GM19372 (cell line): ENCODE measurements at regions not wholly inside any gene's neighbourhood (a gene's known extent, or its start where the extent isn't known, plus 50 kb on each side); places are given as distances from the start of the nearest gene placed in this dataset.

Experiments
- ATAC-seq: cut with Tn5 transposase; IDR thresholded peaks from one replicate; pipeline ENCODE4 v1.9.1; 2021; ENCODE audit warnings: mild to moderate bottlenecking, low read depth, moderate library complexity; ENCODE audit not compliant: unreplicated experiment

DNA sequence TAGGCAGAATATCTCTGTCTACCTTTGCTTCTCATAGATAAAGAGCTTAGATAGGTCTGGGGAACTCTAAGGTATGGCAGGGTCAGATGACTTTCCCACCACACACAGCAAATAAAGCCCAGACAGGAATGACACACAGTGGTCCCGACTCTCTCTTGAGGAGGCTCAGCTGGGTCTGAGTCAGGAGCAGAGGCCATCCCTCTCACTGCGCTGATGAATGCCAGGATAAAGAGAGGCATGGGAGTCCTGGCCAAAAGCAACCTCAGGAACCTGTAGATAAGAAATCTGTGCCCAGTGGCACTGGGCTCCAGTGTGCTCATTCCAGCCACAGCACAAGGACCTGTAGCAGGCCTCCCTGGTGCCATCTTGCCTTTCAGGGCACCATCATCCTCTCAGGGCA lies 129.4 kb upstream of the PARP11 start:
- no peak for ATAC-seq

- ATAC-seq = no peak
Observed at GRCh38 chr12:4001841-4002240, 128.6 kb upstream of the PARP11 start.

DNA sequence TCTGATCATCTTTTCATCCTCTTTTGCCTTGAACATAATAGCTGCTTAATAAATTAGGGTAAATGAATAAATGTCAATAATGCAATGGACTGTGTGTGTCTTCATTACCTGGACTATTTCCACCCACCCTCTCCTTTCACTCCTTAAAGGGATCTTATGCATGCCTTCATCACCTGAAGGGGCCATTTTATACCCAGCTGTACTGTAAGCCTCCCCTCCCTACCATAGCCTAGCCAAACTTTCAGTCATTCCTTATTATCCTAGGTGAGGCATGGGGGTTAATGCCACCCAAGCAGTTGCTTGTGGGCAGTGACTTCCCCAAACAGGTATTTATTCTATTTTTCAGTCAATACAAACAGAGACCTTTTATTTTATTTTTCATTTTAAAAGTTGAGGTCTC lies 127.8 kb upstream of the PARP11 start:
- no peak for ATAC-seq

DNA sequence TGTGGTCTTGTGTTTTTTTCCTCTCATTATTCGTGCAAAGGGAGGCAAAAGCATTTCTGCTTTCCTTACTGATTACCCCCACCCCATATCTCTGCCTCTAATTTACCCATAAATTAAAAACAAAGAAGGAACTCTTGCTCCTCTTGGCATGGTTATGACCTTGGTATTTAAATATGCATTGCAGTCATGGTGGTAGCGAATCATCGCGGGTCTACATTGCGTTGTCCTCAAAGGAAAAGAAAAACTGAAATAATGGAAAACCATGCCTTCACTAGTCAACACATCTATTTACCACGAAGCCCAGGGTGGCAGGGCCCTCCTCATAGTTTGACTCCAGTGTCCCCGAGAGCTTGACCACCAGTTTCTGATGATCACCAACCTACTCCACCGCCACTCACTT lies 126.7 kb upstream of the PARP11 start:
- ATAC-seq = no peak

- no peak for ATAC-seq
Observed at GRCh38 chr12:3998968-3999792, 126.0 kb upstream of the PARP11 start.

DNA sequence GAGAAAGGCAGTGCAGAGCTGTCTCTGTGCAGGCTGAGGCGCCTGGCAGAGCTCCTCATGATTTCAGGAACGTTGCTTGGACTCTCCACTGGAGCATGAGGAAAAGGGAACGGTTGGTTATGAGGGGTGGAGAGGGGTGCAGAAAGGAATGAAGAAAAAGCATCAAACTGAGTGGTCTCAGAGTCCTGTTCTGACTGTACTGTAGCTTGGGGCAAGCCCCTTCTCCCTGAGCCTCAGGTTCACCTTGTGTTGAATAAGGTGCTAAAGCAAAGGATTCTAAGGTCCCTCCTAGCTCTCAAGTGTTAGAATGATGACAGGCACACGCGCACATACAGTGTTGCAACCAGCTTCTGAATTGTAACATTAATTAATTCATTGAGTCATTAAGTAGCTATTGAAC lies 125.2 kb upstream of the PARP11 start:
- ATAC-seq = no peak

- ATAC-seq = no peak
Observed at GRCh38 chr12:3996322-3996721, 123.1 kb upstream of the PARP11 start.

DNA sequence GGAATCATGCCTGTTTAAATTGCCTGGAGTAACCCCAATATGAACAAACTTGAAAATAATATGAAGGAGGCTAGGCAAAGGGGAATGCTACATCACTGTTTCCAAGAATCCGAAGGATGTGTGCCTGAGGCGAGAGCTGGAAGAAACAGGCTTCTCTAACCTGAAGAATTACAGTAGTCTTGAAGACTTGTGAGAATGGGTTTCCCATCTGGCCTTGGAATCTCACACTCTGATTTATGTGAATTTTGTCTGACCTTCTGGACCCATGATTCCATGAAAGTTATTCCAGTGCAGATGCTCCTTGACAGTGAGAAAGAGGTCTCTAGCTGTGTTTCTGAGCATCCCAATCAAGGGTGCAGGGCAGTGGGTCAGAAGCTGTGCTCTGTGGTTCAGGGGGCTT lies 122.1 kb upstream of the PARP11 start:
- ATAC-seq = no peak

- no peak for ATAC-seq
Observed at GRCh38 chr12:3994500-3994899, 121.3 kb upstream of the PARP11 start.

- no peak for ATAC-seq
Observed at GRCh38 chr12:3992945-3993344, 119.7 kb upstream of the PARP11 start.

DNA sequence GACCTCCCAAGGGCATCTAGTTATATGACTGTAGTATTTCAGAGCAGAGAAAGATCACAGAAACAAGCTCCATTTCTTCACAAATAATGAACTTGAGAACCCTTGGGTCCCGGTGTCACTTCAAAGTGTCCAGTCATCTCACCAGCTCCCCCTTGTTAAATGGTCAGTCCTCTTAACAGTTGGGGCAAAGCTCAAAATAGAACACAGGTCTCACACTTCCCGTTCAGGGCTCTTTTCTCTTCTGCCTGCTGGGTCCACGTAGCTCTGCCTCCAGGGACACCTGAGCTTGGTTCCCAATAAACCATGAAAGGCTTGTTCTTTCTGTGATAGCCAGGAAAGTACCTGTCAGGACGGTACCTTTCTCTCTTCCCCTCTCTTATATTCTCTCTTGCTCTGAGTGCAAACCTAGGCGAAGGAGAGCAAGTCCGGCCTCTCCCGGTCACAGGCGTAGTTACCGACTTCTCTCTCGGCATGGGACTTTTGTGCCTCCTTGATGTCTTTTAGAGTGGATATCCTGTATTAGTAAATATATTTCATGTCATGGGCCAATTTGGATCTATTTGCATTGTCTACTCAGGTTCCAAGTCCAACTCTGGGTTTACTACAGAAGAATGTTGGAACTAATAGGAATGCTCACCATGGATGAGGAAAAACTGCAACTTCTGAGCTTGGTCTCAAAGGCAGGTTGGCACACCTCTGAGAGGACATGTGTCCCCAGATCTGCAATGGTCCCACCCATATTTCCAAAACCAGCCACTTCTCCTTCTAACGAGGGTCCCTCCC lies 118.8 kb upstream of the PARP11 start:
- no peak for ATAC-seq

- ATAC-seq = no peak
Observed at GRCh38 chr12:3990501-3991280, 117.5 kb upstream of the PARP11 start.

GRCh38 chr12:3989218-3989550 lies 116.0 kb upstream of the PARP11 start:
- no peak for ATAC-seq

GRCh38 chr12:3988519-3989217 lies 115.5 kb upstream of the PARP11 start:
- ATAC-seq = no peak

- ATAC-seq = no peak
Observed at GRCh38 chr12:3987571-3987970, 114.4 kb upstream of the PARP11 start.

- no peak for ATAC-seq
Observed at GRCh38 chr12:3980504-3981272, 107.5 kb upstream of the PARP11 start.

- ATAC-seq = no peak
Observed at GRCh38 chr12:3977621-3978020, 104.4 kb upstream of the PARP11 start.

- ATAC-seq = no peak
Observed at GRCh38 chr12:3976351-3976938, 103.2 kb upstream of the PARP11 start.

DNA sequence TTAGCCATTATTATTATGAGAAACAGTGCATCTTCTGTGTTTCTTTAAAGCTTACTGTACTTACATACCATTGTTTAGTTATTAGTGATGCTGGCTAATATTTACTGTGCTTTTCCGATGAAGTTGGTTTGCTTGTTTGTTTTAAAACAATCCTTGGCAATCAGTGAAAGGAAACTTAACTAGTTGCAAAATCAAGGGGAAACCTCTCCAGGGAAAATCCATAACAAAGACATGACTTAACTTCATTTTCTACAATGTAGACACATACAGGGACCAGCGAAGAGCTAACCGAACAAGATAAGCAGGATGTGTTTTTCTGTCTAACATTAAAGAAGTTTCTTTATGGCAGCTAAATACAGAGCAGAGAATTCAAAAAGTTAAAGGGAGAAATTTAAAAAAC lies 102.5 kb upstream of the PARP11 start:
- no peak for ATAC-seq

GRCh38 chr12:3974883-3975282 lies 101.7 kb upstream of the PARP11 start:
- no peak for ATAC-seq
